Astrocyte (in vitro differentiated cells and primary cell): ENCODE measurements at regions not wholly inside any gene's neighbourhood (a gene's known extent, or its start where the extent isn't known, plus 50 kb on each side); places are given as distances from the start of the nearest gene placed in this dataset.
A peak's percentile ranks its signal among the peaks of the same experiment; 100 is the strongest.
"Not testable (repeated sequence)": the region's sequence is repeated elsewhere in the genome, so short reads cannot be mapped to it uniquely, and the experiment has no call there.

ENCODE experiments used
- DNase-seq: peaks from one replicate; pipeline ENCODE4 v3.0.0-alpha.2; 2010; ENCODE audit warnings: low read depth
- FAIRE-seq: peaks from 2 replicates; lab custom pipeline; 2011; peaks lifted over from hg19 to GRCh38; lab: Jason Lieb, UNC
- H2AFZ ChIP-seq: 2 replicates; pipeline ENCODE4 v1.6.0; 2012; ENCODE audit warnings: low read depth, low read length, inconsistent platforms
- H3K27ac ChIP-seq: 2 replicates; pipeline ENCODE4 v1.5.1; 2011; ENCODE audit warnings: low read depth, low read length, inconsistent platforms
- H3K27me3 ChIP-seq: 2 replicates; pipeline ENCODE4 v1.6.0; 2011; ENCODE audit warnings: low read length, inconsistent platforms; ENCODE audit not compliant: insufficient read depth
- H3K36me3 ChIP-seq: 2 replicates; pipeline ENCODE4 v1.5.1; 2011; ENCODE audit warnings: low read length, inconsistent platforms; ENCODE audit not compliant: insufficient read depth
- H3K4me1 ChIP-seq: 2 replicates; pipeline ENCODE4 v1.5.1; 2011; ENCODE audit warnings: low read length, inconsistent platforms; ENCODE audit not compliant: insufficient read depth
- H3K4me2 ChIP-seq: 2 replicates; pipeline ENCODE4 v1.6.0; 2012; ENCODE audit warnings: low read length, inconsistent platforms
- H3K4me3 ChIP-seq: 2 replicates; pipeline ENCODE4 v1.5.1; 2011; ENCODE audit warnings: low read depth, mild to moderate bottlenecking, low read length, inconsistent platforms; ENCODE audit not compliant: insufficient read depth
- H3K79me2 ChIP-seq: 2 replicates; pipeline ENCODE4 v1.6.0; 2012; ENCODE audit warnings: mild to moderate bottlenecking, low read length, inconsistent platforms; ENCODE audit not compliant: insufficient read depth
- H3K9ac ChIP-seq: 2 replicates; pipeline ENCODE4 v1.6.0; 2012; ENCODE audit warnings: mild to moderate bottlenecking, low read length, inconsistent platforms
- H3K9me3 ChIP-seq: 2 replicates; pipeline ENCODE4 v1.5.1; 2012; ENCODE audit warnings: low read depth, mild to moderate bottlenecking, low read length, inconsistent platforms; ENCODE audit not compliant: insufficient read depth
- H4K20me1 ChIP-seq: 2 replicates; pipeline ENCODE4 v1.6.0; 2012; ENCODE audit warnings: low read length, inconsistent platforms; ENCODE audit not compliant: insufficient read depth
- H3K27ac Mint-ChIP-seq: one replicate; pipeline ENCODE4 v1.8.0; 2021; ENCODE audit warnings: mild to moderate bottlenecking, mixed read lengths; ENCODE audit not compliant: unreplicated experiment
- H3K27me3 Mint-ChIP-seq: one replicate; pipeline ENCODE4 v1.8.0; 2021; ENCODE audit warnings: low read depth, mixed read lengths; ENCODE audit not compliant: unreplicated experiment
- H3K36me3 Mint-ChIP-seq: one replicate; pipeline ENCODE4 v1.8.0; 2021; ENCODE audit warnings: low read depth, mixed read lengths; ENCODE audit not compliant: unreplicated experiment
- H3K4me1 Mint-ChIP-seq: one replicate; pipeline ENCODE4 v1.8.0; 2021; ENCODE audit warnings: low read depth, mixed read lengths; ENCODE audit not compliant: unreplicated experiment
- H3K4me3 Mint-ChIP-seq: one replicate; pipeline ENCODE4 v1.8.0; 2021; ENCODE audit warnings: mild to moderate bottlenecking, moderate library complexity, mixed read lengths; ENCODE audit not compliant: unreplicated experiment
- H3K9me3 Mint-ChIP-seq: one replicate; pipeline ENCODE4 v1.8.0; 2021; ENCODE audit warnings: mild to moderate bottlenecking, mixed read lengths; ENCODE audit not compliant: unreplicated experiment
- EZH2 ChIP-seq: IDR thresholded peaks from 2 replicates; pipeline ENCODE4 v1.6.1; 2012; ENCODE audit warnings: mild to moderate bottlenecking, low read length, inconsistent platforms; ENCODE audit not compliant: insufficient read depth
- TF ChIP-seq, protein P1 (sequence below): IDR thresholded peaks from 2 replicates; pipeline ENCODE4 v1.5.1; 2011; ENCODE audit warnings: low read depth, mild to moderate bottlenecking, inconsistent platforms, low read length, moderate library complexity; ENCODE audit not compliant: insufficient read depth

DNA sequence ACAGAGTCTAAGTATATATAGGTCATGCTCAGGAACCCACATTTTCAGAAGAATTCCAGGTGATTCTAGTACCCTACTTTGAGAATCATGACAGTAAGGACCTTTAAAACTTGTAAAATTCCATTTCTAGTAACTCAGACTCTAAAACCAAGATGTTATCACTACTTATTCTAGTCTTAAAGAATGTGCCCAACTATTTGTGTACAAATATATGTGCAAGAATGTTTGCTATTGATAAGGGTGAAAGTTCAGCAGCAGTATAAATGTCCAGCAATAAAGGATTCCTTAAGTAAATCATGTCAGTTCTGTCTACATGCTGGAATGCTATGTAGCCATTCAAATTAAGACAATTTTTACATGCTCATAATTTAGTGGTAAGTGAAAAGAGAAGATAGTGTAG, 71.1 kb upstream of the MAGEB2 start:
- Histone ChIP-seq H3K9ac (no peak overlapping the region), H3K4me2 (no peak overlapping the region), H3K79me2 (no peaks in the 10 kb centered on the region), H3K4me1 (no peaks in the 10 kb centered on the region), H3K4me3 (no peak overlapping the region), H2AFZ (no peak overlapping the region), H3K27ac (no peak overlapping the region), H3K27me3 (no peaks in the 10 kb centered on the region), H4K20me1 (no peaks in the 10 kb centered on the region), H3K9me3 (no peaks in the 10 kb centered on the region), H3K36me3 (no peaks in the 10 kb centered on the region)
- no peaks in the 10 kb centered on the region for H3K27me3 Mint-ChIP-seq
- H3K4me1 Mint-ChIP-seq, result no peaks in the 10 kb centered on the region
- H3K9me3 Mint-ChIP-seq, result no peaks in the 10 kb centered on the region
- FAIRE-seq (no peak), DNase-seq (no peak)
- no peak overlapping the region for H3K27ac Mint-ChIP-seq
- H3K4me3 Mint-ChIP-seq, result no peak overlapping the region
- TF ChIP-seq EZH2, result no peak
- TF ChIP-seq, protein P1, sequence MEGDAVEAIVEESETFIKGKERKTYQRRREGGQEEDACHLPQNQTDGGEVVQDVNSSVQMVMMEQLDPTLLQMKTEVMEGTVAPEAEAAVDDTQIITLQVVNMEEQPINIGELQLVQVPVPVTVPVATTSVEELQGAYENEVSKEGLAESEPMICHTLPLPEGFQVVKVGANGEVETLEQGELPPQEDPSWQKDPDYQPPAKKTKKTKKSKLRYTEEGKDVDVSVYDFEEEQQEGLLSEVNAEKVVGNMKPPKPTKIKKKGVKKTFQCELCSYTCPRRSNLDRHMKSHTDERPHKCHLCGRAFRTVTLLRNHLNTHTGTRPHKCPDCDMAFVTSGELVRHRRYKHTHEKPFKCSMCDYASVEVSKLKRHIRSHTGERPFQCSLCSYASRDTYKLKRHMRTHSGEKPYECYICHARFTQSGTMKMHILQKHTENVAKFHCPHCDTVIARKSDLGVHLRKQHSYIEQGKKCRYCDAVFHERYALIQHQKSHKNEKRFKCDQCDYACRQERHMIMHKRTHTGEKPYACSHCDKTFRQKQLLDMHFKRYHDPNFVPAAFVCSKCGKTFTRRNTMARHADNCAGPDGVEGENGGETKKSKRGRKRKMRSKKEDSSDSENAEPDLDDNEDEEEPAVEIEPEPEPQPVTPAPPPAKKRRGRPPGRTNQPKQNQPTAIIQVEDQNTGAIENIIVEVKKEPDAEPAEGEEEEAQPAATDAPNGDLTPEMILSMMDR, result no peak
- no peaks in the 10 kb centered on the region for H3K36me3 Mint-ChIP-seq

DNA sequence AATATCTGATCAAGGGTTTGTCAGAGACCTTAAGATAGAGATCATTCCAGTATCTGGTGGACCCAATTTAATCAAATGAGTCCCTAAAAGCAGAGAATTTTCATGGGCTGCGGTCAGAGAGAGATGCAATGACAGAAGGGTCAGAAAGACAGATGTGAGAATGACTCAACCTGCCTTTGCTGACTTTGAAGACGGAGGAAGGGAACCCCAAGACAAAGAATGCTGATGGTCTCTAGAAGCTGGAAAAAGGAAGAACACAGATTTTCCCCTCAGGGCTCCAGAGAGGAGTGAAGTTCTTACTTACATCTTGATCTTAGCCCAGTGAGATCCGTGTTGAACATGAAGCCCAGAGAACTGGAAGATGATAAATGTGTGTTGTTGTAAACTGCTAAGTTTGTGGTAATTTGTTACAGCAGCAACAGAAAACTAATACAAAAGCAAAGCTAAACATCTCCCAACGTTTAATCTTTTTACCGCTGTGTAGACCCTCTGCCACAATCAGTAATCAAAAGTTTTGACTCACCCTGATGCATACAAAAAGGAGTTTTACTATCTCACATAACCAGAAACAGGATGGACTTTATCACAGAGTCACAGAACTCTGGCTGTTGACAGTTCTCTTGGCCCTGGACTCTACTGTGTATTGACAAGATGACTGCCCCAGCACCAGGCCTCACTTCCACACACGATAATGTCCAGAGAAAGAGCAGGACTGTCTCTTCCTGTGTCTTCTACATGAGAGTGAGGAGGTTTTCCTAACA, 70.2 kb upstream of the MAGEB2 start:
- Histone ChIP-seq H2AFZ (no peak overlapping the region), H3K4me3 (no peak overlapping the region), H4K20me1 (no peaks in the 10 kb centered on the region), H3K79me2 (no peaks in the 10 kb centered on the region), H3K4me2 (no peak overlapping the region), H3K9me3 (no peaks in the 10 kb centered on the region), H3K27me3 (no peaks in the 10 kb centered on the region), H3K36me3 (no peaks in the 10 kb centered on the region), H3K4me1 (no peaks in the 10 kb centered on the region), H3K27ac (no peak overlapping the region), H3K9ac (no peak overlapping the region)
- Mint-ChIP-seq H3K9me3 (no peaks in the 10 kb centered on the region), H3K36me3 (no peaks in the 10 kb centered on the region), H3K27me3 (no peaks in the 10 kb centered on the region), H3K4me3 (no peak overlapping the region), H3K27ac (no peak overlapping the region), H3K4me1 (no peaks in the 10 kb centered on the region)
- TF ChIP-seq, protein P1, result no peak
- no peak for TF ChIP-seq EZH2
- FAIRE-seq (peak; percentile 83), DNase-seq (no peak)

DNA sequence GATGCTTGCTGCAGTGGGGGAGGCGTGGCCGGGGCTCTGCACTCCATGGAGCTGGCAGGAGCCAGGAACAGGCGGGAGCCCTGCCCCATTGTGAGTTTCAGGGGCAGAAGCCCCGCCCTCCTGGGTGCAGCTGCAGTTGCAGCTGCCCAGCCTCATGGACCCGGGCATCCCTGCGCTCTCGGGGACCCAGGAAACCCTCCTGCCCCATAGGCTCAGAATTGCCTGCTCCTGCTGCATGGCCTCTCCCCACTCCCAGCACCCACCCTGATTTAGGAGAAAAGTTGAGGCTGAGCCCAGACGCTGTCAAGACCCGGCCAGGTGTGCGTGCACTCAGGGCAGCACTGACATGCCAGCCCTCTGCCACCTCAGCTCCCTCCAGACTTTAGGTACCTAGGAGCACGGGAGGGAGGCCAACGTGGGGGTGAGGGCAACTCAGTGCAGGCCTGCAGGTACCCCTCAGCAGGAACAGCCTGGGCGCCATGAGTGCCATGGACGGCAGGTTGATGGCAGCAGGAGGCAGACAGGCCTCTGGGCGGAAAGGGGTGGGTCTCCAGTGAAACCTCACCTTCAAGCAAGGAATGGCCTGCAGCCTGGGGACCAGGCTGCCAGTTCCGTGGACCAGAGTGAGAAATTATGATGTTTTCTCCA, 67.2 kb upstream of the MAGEB2 start:
- peaks cover 6% of the 10 kb centered on the region for H3K4me1 Mint-ChIP-seq
- Histone ChIP-seq H3K27ac (no peak overlapping the region), H3K4me1 (no peaks in the 10 kb centered on the region), H3K36me3 (no peaks in the 10 kb centered on the region), H3K4me2 (no peak overlapping the region), H3K9ac (no peak overlapping the region), H4K20me1 (no peaks in the 10 kb centered on the region), H2AFZ (no peak overlapping the region), H3K27me3 (no peaks in the 10 kb centered on the region), H3K79me2 (no peaks in the 10 kb centered on the region), H3K4me3 (no peak overlapping the region), H3K9me3 (no peaks in the 10 kb centered on the region)
- FAIRE-seq (no peak), DNase-seq (no peak)
- H3K27ac Mint-ChIP-seq, result no peak overlapping the region
- no peaks in the 10 kb centered on the region for H3K9me3 Mint-ChIP-seq
- no peaks in the 10 kb centered on the region for H3K36me3 Mint-ChIP-seq
- no peak for TF ChIP-seq EZH2
- H3K27me3 Mint-ChIP-seq, result no peaks in the 10 kb centered on the region
- H3K4me3 Mint-ChIP-seq, result no peak overlapping the region

DNA sequence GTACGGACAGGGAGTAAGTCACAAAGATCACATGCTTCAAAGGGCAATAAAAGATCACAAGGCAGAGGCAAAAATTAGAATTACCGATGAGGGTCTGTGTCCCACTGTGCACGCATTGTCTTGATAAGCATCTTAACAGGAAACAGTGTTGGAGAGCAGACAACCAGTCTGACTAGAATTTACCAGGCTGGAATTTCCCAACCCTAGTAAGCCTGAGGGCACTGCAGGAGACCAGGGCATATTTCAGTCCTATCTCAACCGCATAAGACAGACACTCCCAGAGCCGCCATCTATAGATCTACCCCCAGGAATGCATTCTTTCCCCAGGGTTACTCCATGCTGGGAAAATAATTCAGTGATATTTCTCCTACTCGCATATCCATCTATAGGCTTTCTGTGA, 66.2 kb upstream of the MAGEB2 start:
- DNase-seq, H3K4me3 Mint-ChIP-seq, H3K9me3 Mint-ChIP-seq, H3K4me3 ChIP-seq, H3K27me3 ChIP-seq, FAIRE-seq, H3K36me3 Mint-ChIP-seq, H3K9ac ChIP-seq, H3K79me2 ChIP-seq, H3K4me1 ChIP-seq, H3K27ac Mint-ChIP-seq, H3K36me3 ChIP-seq, H4K20me1 ChIP-seq, H3K27ac ChIP-seq, H3K27me3 Mint-ChIP-seq, H3K9me3 ChIP-seq, H2AFZ ChIP-seq, H3K4me2 ChIP-seq: not testable (repeated sequence)
- peaks cover 17% of the 10 kb centered on the region for H3K4me1 Mint-ChIP-seq
